GM12865 (cell line): ENCODE measurements at regions not wholly inside any gene's neighbourhood (a gene's known extent, or its start where the extent isn't known, plus 50 kb on each side); places are given as distances from the start of the nearest gene placed in this dataset.
"Not testable (repeated sequence)": the region's sequence is repeated elsewhere in the genome, so short reads cannot be mapped to it uniquely, and the experiment has no call there.

Experiments used
- DNase-seq: peaks from one replicate; pipeline ENCODE4 v3.0.0; 2010; ENCODE audit warnings: low read depth
- H3K4me3 ChIP-seq: 2 replicates; pipeline ENCODE4 v1.5.1; 2011; ENCODE audit warnings: mild to moderate bottlenecking, low read depth, low read length, control low read depth
- CTCF ChIP-seq: IDR thresholded peaks from 2 replicates; pipeline ENCODE4 v1.5.1; 2011; ENCODE audit warnings: low read length, control low read depth, low read depth, inconsistent platforms; ENCODE audit not compliant: insufficient read depth; ENCODE audit errors: missing control alignments

- H3K4me3 ChIP-seq: no peak overlapping the region
- TF ChIP-seq CTCF: no peak
- no peak for DNase-seq
Observed at GRCh38 chr14:101666264-101666663, 95.2 kb upstream of the PPP2R5C start.

DNA sequence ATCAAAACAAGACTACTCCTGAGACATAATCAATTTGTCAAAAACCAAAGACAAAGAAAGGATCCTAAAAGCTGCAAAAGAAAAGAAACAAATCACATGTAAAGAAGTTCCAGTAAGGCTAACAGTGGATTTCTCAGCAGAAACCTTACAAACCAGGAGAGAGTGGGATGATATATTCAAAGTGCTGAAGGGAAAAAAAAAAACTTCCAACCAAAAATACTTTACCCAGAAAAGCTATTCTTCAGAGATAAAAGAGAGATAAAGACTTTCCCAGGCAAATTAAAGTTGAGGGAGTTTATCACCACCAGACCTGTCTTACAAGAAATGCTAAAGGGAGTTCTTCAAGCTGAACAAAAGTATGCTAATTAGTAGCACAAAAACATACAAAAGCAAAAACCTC lies 91.9 kb upstream of the PPP2R5C start:
- H3K4me3 ChIP-seq: no peak overlapping the region
- TF ChIP-seq CTCF: no peak
- no peak for DNase-seq

DNA sequence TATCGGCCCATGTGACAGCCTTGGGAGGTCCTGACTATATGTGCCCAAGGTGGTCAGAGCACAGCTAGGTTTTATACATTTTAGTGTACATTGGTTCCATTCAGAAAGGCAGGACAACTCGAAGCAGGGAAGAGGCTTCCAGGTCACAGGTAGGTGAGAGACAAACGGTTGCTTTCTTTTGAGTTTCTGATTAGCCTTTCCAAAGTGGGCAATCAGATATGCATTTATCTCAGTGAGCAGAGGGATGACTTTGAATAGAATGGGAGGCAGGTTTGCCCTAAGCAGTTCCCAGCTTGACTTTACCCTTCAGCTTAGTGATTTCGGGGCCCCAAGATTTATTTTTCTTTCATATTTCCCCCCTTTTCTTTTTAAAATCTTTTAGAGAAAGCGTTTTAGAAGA lies 87.6 kb upstream of the PPP2R5C start:
- no peak overlapping the region for H3K4me3 ChIP-seq
- no peak for TF ChIP-seq CTCF
- DNase-seq: no peak

GRCh38 chr14:101675835-101676234 lies 85.7 kb upstream of the PPP2R5C start:
- H3K4me3 ChIP-seq, DNase-seq: not testable (repeated sequence)

- not testable (repeated sequence) for DNase-seq
Observed at GRCh38 chr14:101677912-101678327, 83.6 kb upstream of the PPP2R5C start.

GRCh38 chr14:101681795-101682194 lies 79.7 kb upstream of the PPP2R5C start:
- TF ChIP-seq CTCF: no peak
- H3K4me3 ChIP-seq: no peak overlapping the region
- DNase-seq: no peak

More at GRCh38 chr14:101677912-101678327, 83.6 kb upstream of the PPP2R5C start:
- H3K4me3 ChIP-seq: not testable (repeated sequence)

DNA sequence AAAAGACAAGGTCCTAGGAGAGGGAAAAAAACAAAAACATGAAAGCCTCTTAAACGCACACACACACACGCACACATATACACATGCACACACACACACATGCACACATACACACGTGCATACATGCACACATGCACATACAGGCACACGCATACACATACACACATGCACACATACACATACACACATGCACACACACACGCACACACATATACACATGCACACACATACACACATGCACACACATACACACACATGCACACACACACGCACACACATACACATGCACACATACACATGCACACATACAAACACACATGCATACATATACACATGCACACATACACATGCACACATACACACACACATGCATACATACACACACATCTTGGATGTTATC lies 78.1 kb upstream of the PPP2R5C start:
- TF ChIP-seq CTCF: no peak
- no peak overlapping the region for H3K4me3 ChIP-seq
- DNase-seq: no peak

DNA sequence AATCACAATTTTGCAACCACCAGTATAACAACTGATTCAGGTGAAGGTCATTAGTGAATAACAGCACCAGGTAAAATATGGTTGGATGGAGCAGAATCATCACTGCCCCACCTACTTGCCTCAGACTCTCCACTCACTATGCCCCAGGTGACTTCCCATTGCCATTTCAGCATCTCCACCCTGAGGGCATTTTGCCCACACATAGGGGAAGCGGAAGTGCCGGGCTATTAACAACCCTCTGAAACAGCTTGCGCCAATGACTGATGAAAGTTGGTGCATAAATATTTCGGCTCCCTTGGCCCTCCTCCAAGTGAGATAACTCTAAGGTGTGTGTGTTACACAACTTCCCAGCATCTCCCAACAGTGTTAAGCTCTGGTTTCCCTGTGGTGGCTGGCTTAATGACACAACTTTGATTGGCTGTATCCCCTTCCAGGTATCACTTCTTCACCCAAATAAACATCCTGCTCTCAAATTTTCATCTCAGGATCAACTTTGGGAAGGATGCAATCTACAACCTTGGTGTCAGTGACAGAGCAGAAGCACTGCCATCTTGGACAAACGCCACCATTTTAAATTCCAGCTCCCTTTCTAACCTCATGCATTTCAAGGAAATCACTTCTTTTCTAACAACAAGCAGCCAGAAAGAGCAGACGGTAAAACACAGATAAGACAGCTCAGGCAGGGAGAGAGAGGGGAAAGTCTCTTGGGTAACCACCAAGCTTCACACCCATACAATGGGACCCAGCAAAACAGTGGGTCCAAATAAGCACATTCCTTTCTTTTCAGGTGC lies 73.6 kb upstream of the PPP2R5C start:
- no peak overlapping the region for H3K4me3 ChIP-seq
- no peak for DNase-seq
- no peak for TF ChIP-seq CTCF
